GM18867 (cell line): ENCODE measurements at regions not wholly inside any gene's neighbourhood (a gene's known extent, or its start where the extent isn't known, plus 50 kb on each side); places are given as distances from the start of the nearest gene placed in this dataset.

Experiments used
- ATAC-seq: cut with Tn5 transposase; IDR thresholded peaks from one replicate; pipeline ENCODE4 v1.9.1; 2021; ENCODE audit warnings: mild to moderate bottlenecking, moderate library complexity; ENCODE audit not compliant: unreplicated experiment

DNA sequence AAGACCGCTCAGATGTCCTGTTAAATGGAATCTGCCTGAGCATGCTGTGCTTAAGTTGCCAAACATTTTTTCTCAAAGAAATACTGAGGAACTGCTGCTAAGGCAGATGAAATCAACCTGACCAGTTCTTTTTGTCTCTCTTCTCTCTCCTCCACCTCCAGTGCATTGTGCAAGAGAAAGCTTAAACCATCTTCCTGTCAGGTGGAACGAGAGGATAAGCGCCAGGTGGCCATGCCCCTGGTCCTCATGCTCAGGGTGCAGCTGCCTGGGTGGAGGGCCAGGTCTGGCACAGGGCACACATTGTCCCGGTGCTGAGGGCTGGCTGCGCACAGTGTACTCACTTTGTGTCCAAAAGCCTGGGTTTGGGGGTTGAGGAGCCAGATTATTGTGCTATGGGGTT, 176.2 kb upstream of the TP63 start:
- no peak for ATAC-seq

DNA sequence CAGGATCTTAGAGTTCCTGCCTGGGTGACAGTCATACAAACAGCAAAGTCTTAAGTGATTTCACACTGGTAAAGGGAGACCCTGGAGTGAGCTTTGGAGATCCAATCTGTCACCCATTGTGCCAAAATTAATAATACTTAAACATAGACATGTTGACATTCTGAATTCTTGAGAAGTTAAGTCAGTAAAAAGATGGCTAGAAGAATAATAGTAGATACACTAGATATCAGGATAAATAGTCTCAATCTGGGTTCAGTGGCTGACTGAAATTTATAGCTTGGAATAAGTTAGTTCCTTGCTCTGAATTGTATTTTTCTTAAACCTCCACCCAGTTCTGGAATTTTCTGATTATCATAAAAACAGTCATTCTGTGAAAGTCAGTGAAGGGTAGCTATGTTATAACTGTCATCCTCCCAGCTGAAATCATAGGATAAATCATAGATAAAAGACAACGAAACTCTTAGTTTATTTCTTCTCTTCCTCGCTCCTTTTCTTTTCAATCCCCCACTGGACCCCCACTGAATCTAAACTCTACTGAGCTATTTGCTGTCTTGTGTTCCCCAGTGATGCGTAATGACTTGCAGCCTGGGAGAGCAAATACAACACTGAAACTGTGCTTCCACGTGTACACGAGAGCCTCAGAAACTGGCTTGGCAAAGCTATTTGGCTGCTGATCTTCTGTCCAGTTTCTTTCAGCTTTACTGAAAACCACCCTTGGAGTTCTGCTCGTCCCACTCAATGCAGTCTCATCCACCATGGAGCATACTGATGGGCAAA, 175.4 kb upstream of the TP63 start:
- ATAC-seq: no peak

GRCh38 chr3:189457201-189457607, 174.0 kb upstream of the TP63 start:
- no peak for ATAC-seq

- ATAC-seq: no peak
Measured at GRCh38 chr3:189457631-189458412, 173.4 kb upstream of the TP63 start.

DNA sequence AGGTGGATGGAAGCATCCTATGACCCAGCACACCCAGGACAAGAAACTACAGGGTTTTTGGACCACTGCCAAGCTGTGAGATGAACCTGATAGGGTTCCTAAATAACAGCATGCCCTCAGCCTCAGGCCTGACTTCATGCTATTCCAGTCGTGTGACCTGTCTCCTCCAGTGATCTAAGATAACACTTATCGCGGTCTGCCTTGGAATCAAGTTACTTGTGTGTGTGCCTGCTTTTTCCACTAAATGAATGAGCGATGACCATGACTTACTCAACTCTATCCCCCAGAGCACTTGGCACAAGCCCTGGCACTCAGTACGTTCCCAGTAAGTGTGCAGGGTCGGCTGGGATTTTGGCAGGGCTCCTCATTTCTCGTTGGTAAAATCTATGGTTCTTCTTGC, 172.7 kb upstream of the TP63 start:
- no peak for ATAC-seq

DNA sequence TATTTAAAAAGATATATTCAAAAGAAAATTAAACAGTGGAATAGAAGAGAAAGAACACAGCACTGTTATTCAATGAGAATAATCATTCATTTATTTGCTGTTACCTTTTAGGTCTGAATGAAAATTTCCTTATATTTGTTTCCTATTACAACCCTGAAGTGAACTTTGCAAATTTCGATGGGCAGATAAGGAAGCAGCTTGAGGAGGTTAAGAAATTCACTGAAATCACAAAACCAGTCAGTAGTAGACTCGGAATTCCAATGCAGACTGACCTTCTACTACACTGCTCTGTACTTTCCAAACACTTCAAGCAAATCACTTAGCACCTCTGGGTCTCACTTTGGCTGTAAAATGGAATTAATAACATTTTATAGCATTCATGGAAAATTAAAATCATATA, 172.0 kb upstream of the TP63 start:
- ATAC-seq: no peak

DNA sequence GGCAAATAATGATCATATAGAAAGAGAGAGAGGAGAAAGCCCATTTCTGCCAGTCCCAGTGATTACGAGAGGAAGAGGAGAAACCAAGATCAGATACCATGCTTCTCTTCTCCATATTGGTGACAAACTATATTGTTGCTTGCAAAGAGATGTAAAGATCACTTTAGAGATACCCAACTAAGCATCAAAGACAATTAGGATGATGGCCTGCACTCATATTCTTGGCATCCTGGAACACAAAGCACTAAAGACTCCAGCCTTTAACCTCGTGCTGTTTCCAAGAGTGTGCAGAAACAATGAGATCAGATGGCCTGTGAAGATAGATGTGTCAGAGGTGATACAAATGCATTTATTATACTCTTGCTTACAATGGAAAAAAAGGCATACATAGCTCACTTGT, 170.7 kb upstream of the TP63 start:
- no peak for ATAC-seq

- no peak for ATAC-seq
Measured at GRCh38 chr3:189464799-189465198, 166.4 kb upstream of the TP63 start.

GRCh38 chr3:189466004-189466403, 165.2 kb upstream of the TP63 start:
- ATAC-seq: no peak

DNA sequence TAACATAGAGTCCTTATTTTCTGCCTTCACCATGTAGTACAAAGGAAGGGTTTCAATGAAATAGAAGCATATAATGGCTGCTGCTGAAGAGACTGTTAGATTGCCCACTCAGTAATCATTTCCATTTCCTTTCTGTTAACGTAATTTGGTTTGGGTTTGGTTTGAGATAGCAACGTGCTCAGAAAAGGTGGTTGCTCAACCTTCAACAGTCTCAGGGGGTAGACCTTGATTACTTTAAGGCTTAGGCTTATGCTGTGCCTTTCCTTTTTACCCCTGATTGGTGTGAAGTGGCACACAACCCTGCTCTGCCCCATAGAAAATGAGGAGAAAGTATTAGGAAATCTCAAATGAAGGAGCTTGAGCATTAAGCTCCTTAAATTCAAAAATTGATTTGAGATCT, 163.7 kb upstream of the TP63 start:
- ATAC-seq: no peak

DNA sequence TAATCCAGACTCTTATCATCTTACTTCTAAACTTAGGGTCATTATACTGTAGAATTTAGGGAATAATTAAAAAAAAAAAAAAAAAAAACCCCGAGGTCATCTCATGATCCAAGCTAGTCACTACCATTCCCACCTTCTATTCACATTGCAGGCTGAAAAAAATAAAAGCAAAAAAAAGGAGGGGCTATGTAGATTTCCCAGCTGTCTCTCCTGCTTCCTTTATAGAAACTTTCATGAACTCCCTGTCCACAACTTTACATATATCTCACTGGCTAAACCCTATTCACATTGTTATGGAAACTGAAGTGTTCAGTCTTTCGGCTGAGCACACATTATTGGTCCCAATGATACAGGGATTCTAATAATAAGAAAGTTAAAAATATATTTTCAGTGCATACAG, 156.2 kb upstream of the TP63 start:
- ATAC-seq: no peak

DNA sequence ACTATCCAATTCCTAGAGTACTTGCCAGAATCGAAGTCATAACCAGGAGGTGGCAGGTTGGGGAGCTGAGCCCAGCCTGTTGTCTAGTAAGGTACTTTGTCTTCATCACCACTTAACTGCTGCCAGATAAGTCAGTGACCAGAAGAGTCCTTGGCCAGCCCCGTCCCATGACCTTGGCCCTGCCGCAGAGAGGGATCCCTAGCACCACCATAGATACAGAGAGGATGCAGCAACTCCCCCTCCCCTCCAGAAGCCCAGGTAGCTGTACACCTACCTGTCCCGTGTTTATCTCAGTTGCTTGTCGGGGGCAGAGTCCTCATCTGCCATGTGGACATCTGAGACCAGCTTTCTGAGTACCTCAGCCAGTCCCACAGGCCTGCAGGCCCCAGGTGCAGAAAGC, 153.6 kb upstream of the TP63 start:
- ATAC-seq: no peak

DNA sequence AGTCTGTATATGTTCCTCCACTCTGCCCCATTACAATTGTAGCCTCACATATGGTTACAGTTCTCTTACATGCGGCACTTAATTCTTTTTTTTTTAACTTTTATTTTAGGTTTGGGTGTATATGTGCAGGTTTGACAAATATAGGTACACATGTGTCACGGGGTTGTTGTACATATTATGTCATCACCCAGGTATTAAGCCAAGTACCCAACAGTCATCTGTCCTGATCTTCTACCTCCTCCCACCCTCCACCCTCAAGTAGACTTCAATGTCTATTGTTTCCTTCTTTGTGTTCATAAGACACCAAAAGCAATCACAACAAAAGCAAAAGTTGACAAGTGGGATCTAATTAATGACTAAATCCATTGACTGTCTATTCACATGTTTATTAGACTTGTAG, 144.6 kb upstream of the TP63 start:
- no peak for ATAC-seq

- ATAC-seq: no peak
Measured at GRCh38 chr3:189488241-189488767, 142.9 kb upstream of the TP63 start.

- no peak for ATAC-seq
Measured at GRCh38 chr3:189490337-189490736, 140.9 kb upstream of the TP63 start.

DNA sequence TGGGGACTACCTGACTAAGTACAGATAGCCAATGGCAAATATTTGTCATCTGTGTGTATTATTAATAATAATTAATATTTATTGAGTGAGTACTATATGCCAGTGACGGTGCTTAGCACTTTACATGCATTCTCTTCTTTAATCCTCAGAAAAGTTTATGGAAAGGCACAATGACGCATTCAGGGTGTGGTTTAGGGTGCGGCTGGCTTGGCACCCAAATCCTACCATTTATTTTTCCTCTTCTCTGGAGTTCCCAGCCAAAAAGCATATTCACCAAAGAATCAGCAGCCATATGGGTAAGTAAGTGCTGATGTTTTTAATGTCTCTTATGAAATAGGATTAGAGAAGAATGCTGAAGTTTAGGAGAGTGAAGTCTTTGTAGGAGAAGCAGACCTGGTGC, 140.4 kb upstream of the TP63 start:
- no peak for ATAC-seq

- ATAC-seq: no peak
Measured at GRCh38 chr3:189491831-189492230, 139.4 kb upstream of the TP63 start.

DNA sequence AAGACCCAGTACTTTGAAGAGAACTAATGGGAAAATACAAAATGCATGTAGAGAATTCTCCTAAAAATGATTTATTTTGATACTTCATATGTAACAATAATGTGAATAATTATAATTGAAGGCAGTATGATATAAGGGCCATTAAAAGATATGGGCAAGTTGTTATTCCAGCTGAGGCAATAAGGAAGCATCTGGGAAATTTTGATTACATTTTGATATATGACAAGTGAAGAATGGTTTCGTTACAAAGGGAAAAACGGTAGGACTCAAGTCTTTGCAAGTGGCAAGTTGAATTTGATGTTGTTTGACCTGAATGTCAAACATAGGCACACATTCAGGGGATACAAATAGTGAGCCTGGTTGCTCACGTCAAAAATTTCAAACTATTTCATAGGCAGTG, 137.9 kb upstream of the TP63 start:
- ATAC-seq: no peak

DNA sequence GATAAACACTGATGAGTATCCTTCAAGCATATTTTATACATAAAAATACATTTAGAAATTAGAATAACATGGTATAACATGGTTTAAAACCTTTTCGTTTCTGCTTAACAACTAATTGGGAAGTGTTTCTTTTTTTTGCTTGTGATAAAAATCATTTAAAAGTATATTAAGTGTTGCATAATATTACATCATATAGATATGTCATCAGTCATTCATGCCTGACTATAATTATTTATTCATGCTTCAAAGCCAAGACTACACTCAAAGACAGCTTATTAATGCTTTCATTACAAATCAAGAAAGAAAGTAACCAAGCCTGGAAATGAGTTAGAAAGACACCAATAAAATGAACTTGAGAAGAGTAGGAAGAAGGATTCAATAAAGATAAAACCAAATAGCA, 136.6 kb upstream of the TP63 start:
- no peak for ATAC-seq

DNA sequence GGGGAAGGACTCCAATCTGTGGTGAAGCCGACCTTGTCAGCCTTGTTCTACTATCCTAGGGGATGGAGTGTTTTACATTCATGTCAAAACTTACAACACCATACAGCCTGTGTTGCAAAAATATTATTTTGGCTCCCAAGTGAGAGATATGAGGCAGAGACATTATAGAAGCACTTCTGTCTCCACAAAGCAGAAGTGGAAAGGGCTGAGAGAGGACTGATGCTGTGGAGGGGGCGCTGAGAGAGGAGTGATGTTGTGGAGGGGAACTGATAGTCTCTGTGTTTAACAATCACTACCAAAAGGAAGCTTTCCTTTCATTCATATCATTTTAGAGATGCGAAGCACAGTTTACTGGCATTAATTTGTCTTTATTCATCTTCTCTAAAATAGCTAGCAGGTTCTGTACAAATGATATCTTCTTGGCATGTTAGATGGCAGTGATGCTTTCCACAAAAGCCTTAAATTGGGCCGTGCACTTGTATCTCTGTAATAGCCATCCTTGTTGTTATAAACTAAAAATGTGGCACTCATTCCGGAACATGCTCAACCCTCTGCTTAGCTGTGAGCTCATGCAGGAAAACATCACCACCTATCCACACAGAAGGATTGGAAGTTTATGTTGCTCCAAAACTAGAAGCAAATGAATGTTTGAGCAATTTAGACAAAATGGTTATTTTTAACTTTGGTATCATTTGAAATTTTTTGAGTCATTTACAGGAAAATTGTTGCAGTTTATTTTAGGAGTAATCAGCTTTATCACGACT, 134.6 kb upstream of the TP63 start:
- no peak for ATAC-seq

DNA sequence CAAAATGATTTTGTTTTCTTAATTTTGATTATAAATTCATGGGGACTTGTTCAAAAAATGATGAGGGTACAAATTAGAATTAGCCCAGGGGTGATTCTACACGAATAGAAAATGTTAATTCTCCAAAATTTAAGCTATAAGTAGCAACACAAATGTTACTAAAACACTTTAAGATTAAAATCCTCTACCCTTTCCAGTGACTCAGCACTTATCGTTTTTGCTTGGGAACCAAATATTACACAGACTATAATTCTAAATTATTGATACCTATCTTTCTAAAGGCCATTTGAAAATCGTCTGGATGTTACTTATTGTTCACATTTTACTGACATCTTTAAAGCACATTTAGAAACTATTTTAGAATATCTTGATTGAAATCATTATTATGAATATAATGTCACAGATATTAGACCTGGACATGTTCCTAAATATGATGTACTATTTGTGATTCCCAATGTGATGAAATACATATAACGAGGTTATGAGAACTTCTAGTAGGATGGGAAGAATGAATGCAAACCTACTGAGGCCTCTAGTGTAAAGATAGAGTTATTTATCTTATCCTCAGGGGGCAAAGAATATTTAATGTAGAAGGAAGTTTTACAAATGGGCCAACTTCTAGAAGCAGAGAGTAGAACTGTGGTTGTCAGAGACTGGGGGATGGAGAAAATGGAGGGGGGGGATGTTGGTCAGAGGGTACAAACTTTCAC, 132.0 kb upstream of the TP63 start:
- ATAC-seq: no peak
